Gastroesophageal sphincter (tissue), 4 donors: ENCODE measurements at regions not wholly inside any gene's neighbourhood (a gene's known extent, or its start where the extent isn't known, plus 50 kb on each side); places are given as distances from the start of the nearest gene placed in this dataset.

Experiments used
- ATAC-seq: fragments of 150-250 bp; one replicate; pipeline ENCODE4 v1.9.1; 2016; ENCODE audit warnings: mild to moderate bottlenecking, moderate library complexity
- H3K27ac ChIP-seq, 4 donors: fragments of 200-600 bp; sonication (generic) in 3 of 4; 1 replicate in 3 of 4; 2 replicates in 1 of 4; pipeline ENCODE4 v1.5.1; 2016 to 2019
- H3K27me3 ChIP-seq: fragments of 200-600 bp; sonication (generic); one replicate; pipeline ENCODE4 v1.5.1; 2019
- H3K36me3 ChIP-seq, 2 donors: fragments of 200-600 bp; sonication (generic); one replicate each; pipeline ENCODE4 v1.5.1; 2019; ENCODE audit warnings: control low read depth in 1 of 2
- H3K4me1 ChIP-seq, 3 donors: fragments of 200-600 bp; sonication (generic); 1 replicate in 2 of 3; 2 replicates in 1 of 3; pipeline ENCODE4 v1.5.1; 2016 to 2019; ENCODE audit warnings: control low read depth in 2 of 3
- H3K4me3 ChIP-seq, 2 donors: fragments of 200-600 bp; sonication (generic); one replicate each; pipeline ENCODE4 v1.5.1; 2019; ENCODE audit warnings: mild to moderate bottlenecking in 1 of 2, moderate library complexity in 1 of 2
- H3K9me3 ChIP-seq, 3 donors: fragments of 200-600 bp; sonication (generic); one replicate each; pipeline ENCODE4 v1.5.1; 2017 to 2019; ENCODE audit warnings: control low read depth in 2 of 3
- CTCF ChIP-seq, 4 experiments: fragments of 200-600 bp in 2 of 4; fragments of 450-650 bp in 2 of 4; sonication (generic) in 1 of 4; IDR thresholded peaks; one replicate each; pipeline ENCODE4 v1.5.1; 2017 to 2019; ENCODE audit warnings: antibody characterized with exemption in 4 of 4, mild to moderate bottlenecking in 2 of 4, moderate library complexity in 2 of 4
- EP300 ChIP-seq: sonication (generic); formaldehyde crosslinking; IDR thresholded peaks from one replicate; pipeline ENCODE4 v1.6.1; 2017; ENCODE audit warnings: antibody characterized with exemption, mild to moderate bottlenecking
- POLR2A ChIP-seq, 2 donors: fragments of 450-650 bp; IDR thresholded peaks; one replicate each; pipeline ENCODE4 v1.6.1; 2017; ENCODE audit warnings: antibody characterized with exemption in 2 of 2, mild to moderate bottlenecking in 2 of 2, moderate library complexity in 1 of 2
- POLR2AphosphoS5 ChIP-seq: sonication (generic); formaldehyde crosslinking; IDR thresholded peaks from one replicate; pipeline ENCODE4 v1.6.1; 2017; ENCODE audit warnings: antibody characterized with exemption
- WGBS, 2 donors: methylation state at CpG; one replicate each; pipeline ENCODE4 v1.1.5; 2018; ENCODE audit warnings: low coverage in 1 of 2; 5-methylcytosine and 5-hydroxymethylcytosine counted together

GRCh38 chr6:155695495-155695894, 239.9 kb upstream of the NOX3 start:
- Histone ChIP-seq H3K27me3 (no peaks in the 10 kb centered on the region), H3K36me3 (no peaks in the 10 kb centered on the region), H3K9me3 (no peaks in the 10 kb centered on the region), H3K4me1 (no peaks in the 10 kb centered on the region), H3K4me3 (no peak overlapping the region), H3K27ac (no peak overlapping the region)
- ATAC-seq, result no peak
- no peak for TF ChIP-seq POLR2AphosphoS5
- no peak for TF ChIP-seq CTCF (IDR thresholded peaks at IDR 0.05)
- no peak for TF ChIP-seq EP300
- TF ChIP-seq POLR2A (IDR thresholded peaks at IDR 0.05), result no peak
- WGBS, 2 donors, result 85 to 91% methylated on average over 4 to 6 of the region's 7 CpGs

- H3K4me1 ChIP-seq, result no peaks in the 10 kb centered on the region
- H3K4me3 ChIP-seq, result no peak overlapping the region
- no peaks in the 10 kb centered on the region for H3K27me3 ChIP-seq
- no peak overlapping the region for H3K27ac ChIP-seq
- TF ChIP-seq CTCF (IDR thresholded peaks at IDR 0.05) (no peak), EP300 (no peak), POLR2AphosphoS5 (no peak), POLR2A (IDR thresholded peaks at IDR 0.05) (no peak)
- H3K36me3 ChIP-seq, result no peaks in the 10 kb centered on the region
- ATAC-seq, result no peak
- H3K9me3 ChIP-seq, result no peaks in the 10 kb centered on the region
- 77 to 94% methylated on average over 3 of the region's 3 CpGs for WGBS, 2 donors
Observed at GRCh38 chr6:155694419-155694790, 238.8 kb upstream of the NOX3 start.

- Histone ChIP-seq H3K27ac (no peak overlapping the region), H3K4me3 (no peak overlapping the region), H3K9me3 (no peaks in the 10 kb centered on the region), H3K36me3 (no peaks in the 10 kb centered on the region), H3K27me3 (no peaks in the 10 kb centered on the region), H3K4me1 (no peaks in the 10 kb centered on the region)
- 75 to 80% methylated on average over 9 to 10 of the region's 10 CpGs for WGBS, 2 donors
- ATAC-seq, result no peak
- no peak for TF ChIP-seq POLR2AphosphoS5
- TF ChIP-seq CTCF (IDR thresholded peaks at IDR 0.05), result no peak
- no peak for TF ChIP-seq POLR2A (IDR thresholded peaks at IDR 0.05)
- TF ChIP-seq EP300, result no peak
Observed at GRCh38 chr6:155693573-155694418, 238.2 kb upstream of the NOX3 start.

- Histone ChIP-seq H3K4me3 (no peak overlapping the region), H3K27ac (no peak overlapping the region), H3K4me1 (no peaks in the 10 kb centered on the region), H3K27me3 (no peaks in the 10 kb centered on the region), H3K9me3 (no peaks in the 10 kb centered on the region), H3K36me3 (no peaks in the 10 kb centered on the region)
- 63 to 76% methylated on average over 2 to 3 of the region's 3 CpGs for WGBS, 2 donors
- ATAC-seq, result peak; percentile 89
- no peak for TF ChIP-seq CTCF (IDR thresholded peaks at IDR 0.05)
Observed at GRCh38 chr6:155690820-155691219, 235.2 kb upstream of the NOX3 start.

GRCh38 chr6:155687645-155688044, 232.0 kb upstream of the NOX3 start:
- Histone ChIP-seq H3K4me3 (no peak overlapping the region), H3K9me3 (no peaks in the 10 kb centered on the region), H3K36me3 (no peaks in the 10 kb centered on the region), H3K4me1 (no peaks in the 10 kb centered on the region), H3K27me3 (no peaks in the 10 kb centered on the region), H3K27ac (no peak overlapping the region)
- TF ChIP-seq POLR2AphosphoS5 (no peak), EP300 (no peak), CTCF (IDR thresholded peaks at IDR 0.05) (no peak)
- ATAC-seq, result no peak
- WGBS, 2 donors, result 32% methylated on average over 6 of the region's 6 CpGs
